GM23338 (cell line): ENCODE measurements at regions not wholly inside any gene's neighbourhood (a gene's known extent, or its start where the extent isn't known, plus 50 kb on each side); places are given as distances from the start of the nearest gene placed in this dataset.

Source experiments
- ATAC-seq: fragments of 200-7000 bp; cut with Tn5 transposase; 3 replicates; pipeline ENCODE4 v1.9.1; 2020
- DNase-seq: peaks from one replicate; pipeline ENCODE4 v3.0.0-alpha.2; 2015; ENCODE audit warnings: low spot score
- H2AFZ ChIP-seq: fragments of 200-600 bp; sonication (generic); 2 replicates; pipeline ENCODE4 v1.8.0; 2016; ENCODE audit warnings: antibody characterized with exemption, mild to moderate bottlenecking, moderate library complexity
- H3F3A ChIP-seq: fragments of 200-600 bp; sonication (generic); replicated peaks from 2 replicates; pipeline ENCODE4 v1.8.0; 2017; ENCODE audit warnings: antibody characterized with exemption, mixed run types, low read depth
- H3K27ac ChIP-seq: fragments of 200-600 bp; sonication (generic); 2 replicates; pipeline ENCODE4 v1.6.1; 2016; ENCODE audit warnings: low read depth
- H3K27me3 ChIP-seq: fragments of 200-600 bp; sonication (generic); 2 replicates; pipeline ENCODE4 v1.8.0; 2016; ENCODE audit warnings: mild to moderate bottlenecking, mixed run types, moderate library complexity; ENCODE audit not compliant: insufficient read depth
- H3K36me3 ChIP-seq: fragments of 200-600 bp; sonication (generic); 2 replicates; pipeline ENCODE4 v1.8.0; 2016; ENCODE audit warnings: mild to moderate bottlenecking; ENCODE audit not compliant: insufficient read depth
- H3K4me1 ChIP-seq: fragments of 200-600 bp; sonication (generic); 2 replicates; pipeline ENCODE4 v1.8.0; 2016; ENCODE audit warnings: mild to moderate bottlenecking, moderate library complexity; ENCODE audit not compliant: insufficient read depth
- H3K4me2 ChIP-seq: fragments of 200-600 bp; sonication (generic); 2 replicates; pipeline ENCODE4 v1.7.1; 2017; ENCODE audit warnings: mixed run types
- H3K4me3 ChIP-seq: fragments of 200-600 bp; sonication (generic); 2 replicates; pipeline ENCODE4 v1.6.1; 2016; ENCODE audit warnings: mixed run types
- H3K79me2 ChIP-seq: fragments of 200-600 bp; sonication (generic); replicated peaks from 2 replicates; pipeline ENCODE4 v1.8.0; 2017; ENCODE audit warnings: mild to moderate bottlenecking; ENCODE audit not compliant: insufficient read depth
- H3K9me2 ChIP-seq: fragments of 200-600 bp; sonication (generic); 2 replicates; pipeline ENCODE4 v1.8.0; 2017; ENCODE audit not compliant: insufficient read depth
- H4K20me1 ChIP-seq: fragments of 200-600 bp; sonication (generic); replicated peaks from 2 replicates; pipeline ENCODE4 v1.8.0; 2017; ENCODE audit warnings: mild to moderate bottlenecking; ENCODE audit not compliant: insufficient read depth
- H3K27ac Mint-ChIP-seq: 2 replicates; pipeline ENCODE4 v1.8.0; 2020; ENCODE audit warnings: inconsistent platforms, mild to moderate bottlenecking, moderate library complexity, mixed read lengths
- H3K27me3 Mint-ChIP-seq: 3 replicates; pipeline ENCODE4 v1.8.0; 2022; ENCODE audit warnings: low read depth, mild to moderate bottlenecking, moderate library complexity, mixed read lengths, inconsistent platforms; ENCODE audit not compliant: insufficient read depth, poor library complexity
- H3K36me3 Mint-ChIP-seq: 3 replicates; pipeline ENCODE4 v1.8.0; 2021; ENCODE audit warnings: low read depth, mild to moderate bottlenecking, inconsistent platforms, moderate library complexity, mixed read lengths
- H3K4me1 Mint-ChIP-seq: 3 replicates; pipeline ENCODE4 v1.8.0; 2020; ENCODE audit warnings: mild to moderate bottlenecking, inconsistent platforms, mixed read lengths
- H3K4me3 Mint-ChIP-seq: 3 replicates; pipeline ENCODE4 v1.8.0; 2021; ENCODE audit warnings: moderate library complexity, mild to moderate bottlenecking, inconsistent platforms, mixed read lengths
- H3K9me3 Mint-ChIP-seq: 3 replicates; pipeline ENCODE4 v1.8.0; 2020; ENCODE audit warnings: moderate library complexity, mild to moderate bottlenecking, inconsistent platforms, mixed read lengths
- CREB1 ChIP-seq: fragments of 250-450 bp; sonication (Bioruptor Pico); IDR thresholded peaks from 2 replicates; pipeline ENCODE4 v1.5.0; 2020; ENCODE audit warnings: low read depth, mild to moderate bottlenecking, moderate library complexity
- JUNB ChIP-seq: IDR thresholded peaks from one replicate; pipeline ENCODE4 v1.6.1; 2016; ENCODE audit warnings: antibody characterized with exemption; ENCODE audit not compliant: unreplicated experiment
- NANOG ChIP-seq: IDR thresholded peaks from 2 replicates; pipeline ENCODE4 v1.6.1; 2016; ENCODE audit warnings: antibody characterized with exemption, borderline replicate concordance
- POLR2AphosphoS5 ChIP-seq: IDR thresholded peaks from 2 replicates; pipeline ENCODE4 v1.6.1; 2016; ENCODE audit warnings: antibody characterized with exemption, low read depth
- STAT1 ChIP-seq: IDR thresholded peaks from one replicate; pipeline ENCODE4 v1.6.1; 2016; ENCODE audit warnings: antibody characterized with exemption; ENCODE audit not compliant: unreplicated experiment
- ZNF331 ChIP-seq: fragments of 250-450 bp; sonication (Bioruptor Pico); IDR thresholded peaks from 2 replicates; pipeline ENCODE4 v1.5.0; 2020; ENCODE audit warnings: low read depth, mild to moderate bottlenecking, moderate library complexity
- TF ChIP-seq, protein P1 (sequence below): IDR thresholded peaks from 2 replicates; pipeline ENCODE4 v1.6.1; 2016; ENCODE audit warnings: antibody characterized with exemption
- TF ChIP-seq, protein P2 (sequence below), 2 experiments: fragments of 200-600 bp in 1 of 2; sonication (generic) in 1 of 2; conservative IDR thresholded peaks; 2 replicates each; pipeline versions ENCODE4 v1.5.1 to v1.6.1; 2016 to 2017; ENCODE audit warnings: antibody characterized with exemption in 2 of 2, low read depth in 2 of 2, mild to moderate bottlenecking in 2 of 2, moderate library complexity in 1 of 2
- TF ChIP-seq, protein P3 (sequence below): IDR thresholded peaks from one replicate; pipeline ENCODE4 v1.6.1; 2018; ENCODE audit warnings: antibody characterized with exemption; ENCODE audit not compliant: unreplicated experiment

DNA sequence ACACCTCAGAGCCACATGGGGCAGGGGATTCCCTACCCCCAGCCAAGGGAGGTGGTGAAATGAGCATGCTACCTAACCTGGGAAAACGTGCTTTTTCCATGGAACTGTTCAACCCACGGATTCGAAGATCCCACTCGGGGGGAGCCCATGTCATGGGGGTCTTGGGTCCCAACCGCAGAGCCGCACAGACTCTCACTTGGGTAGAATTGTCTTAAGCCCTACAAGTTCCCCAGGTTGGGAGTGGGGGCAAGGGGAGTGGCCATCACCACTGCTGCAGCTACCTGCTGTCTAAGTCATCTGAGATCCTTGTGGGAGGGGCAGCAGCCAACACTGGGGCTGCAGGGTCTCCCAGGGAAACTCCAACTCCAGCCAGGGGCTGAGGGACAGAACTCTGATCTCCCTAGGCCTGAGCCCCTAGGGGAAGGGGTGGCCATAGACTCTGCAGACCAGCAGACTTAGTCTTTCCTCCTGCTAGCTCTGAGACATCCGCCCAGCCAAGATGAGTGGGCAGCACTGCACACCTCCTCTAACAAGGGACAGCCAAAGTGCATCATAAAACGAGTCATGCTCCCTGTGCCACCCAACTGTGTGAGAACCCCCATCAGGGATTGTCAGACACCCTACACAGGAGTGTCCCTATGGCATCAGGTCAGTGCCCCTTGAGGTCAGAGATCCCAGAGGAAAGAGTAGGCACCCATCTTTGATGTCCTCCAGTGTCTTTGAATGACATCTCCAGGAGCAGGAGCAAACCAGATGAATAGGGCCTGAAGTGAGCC is 610.4 kb upstream of the SLITRK6 start (continued):
- TF ChIP-seq, protein P1, sequence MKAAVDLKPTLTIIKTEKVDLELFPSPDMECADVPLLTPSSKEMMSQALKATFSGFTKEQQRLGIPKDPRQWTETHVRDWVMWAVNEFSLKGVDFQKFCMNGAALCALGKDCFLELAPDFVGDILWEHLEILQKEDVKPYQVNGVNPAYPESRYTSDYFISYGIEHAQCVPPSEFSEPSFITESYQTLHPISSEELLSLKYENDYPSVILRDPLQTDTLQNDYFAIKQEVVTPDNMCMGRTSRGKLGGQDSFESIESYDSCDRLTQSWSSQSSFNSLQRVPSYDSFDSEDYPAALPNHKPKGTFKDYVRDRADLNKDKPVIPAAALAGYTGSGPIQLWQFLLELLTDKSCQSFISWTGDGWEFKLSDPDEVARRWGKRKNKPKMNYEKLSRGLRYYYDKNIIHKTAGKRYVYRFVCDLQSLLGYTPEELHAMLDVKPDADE: no peak
- TF ChIP-seq, protein P2, sequence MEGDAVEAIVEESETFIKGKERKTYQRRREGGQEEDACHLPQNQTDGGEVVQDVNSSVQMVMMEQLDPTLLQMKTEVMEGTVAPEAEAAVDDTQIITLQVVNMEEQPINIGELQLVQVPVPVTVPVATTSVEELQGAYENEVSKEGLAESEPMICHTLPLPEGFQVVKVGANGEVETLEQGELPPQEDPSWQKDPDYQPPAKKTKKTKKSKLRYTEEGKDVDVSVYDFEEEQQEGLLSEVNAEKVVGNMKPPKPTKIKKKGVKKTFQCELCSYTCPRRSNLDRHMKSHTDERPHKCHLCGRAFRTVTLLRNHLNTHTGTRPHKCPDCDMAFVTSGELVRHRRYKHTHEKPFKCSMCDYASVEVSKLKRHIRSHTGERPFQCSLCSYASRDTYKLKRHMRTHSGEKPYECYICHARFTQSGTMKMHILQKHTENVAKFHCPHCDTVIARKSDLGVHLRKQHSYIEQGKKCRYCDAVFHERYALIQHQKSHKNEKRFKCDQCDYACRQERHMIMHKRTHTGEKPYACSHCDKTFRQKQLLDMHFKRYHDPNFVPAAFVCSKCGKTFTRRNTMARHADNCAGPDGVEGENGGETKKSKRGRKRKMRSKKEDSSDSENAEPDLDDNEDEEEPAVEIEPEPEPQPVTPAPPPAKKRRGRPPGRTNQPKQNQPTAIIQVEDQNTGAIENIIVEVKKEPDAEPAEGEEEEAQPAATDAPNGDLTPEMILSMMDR (conservative IDR thresholded peaks at IDR 0.05; ENCODE audit: low read depth in 2 of 2): no peak

DNA sequence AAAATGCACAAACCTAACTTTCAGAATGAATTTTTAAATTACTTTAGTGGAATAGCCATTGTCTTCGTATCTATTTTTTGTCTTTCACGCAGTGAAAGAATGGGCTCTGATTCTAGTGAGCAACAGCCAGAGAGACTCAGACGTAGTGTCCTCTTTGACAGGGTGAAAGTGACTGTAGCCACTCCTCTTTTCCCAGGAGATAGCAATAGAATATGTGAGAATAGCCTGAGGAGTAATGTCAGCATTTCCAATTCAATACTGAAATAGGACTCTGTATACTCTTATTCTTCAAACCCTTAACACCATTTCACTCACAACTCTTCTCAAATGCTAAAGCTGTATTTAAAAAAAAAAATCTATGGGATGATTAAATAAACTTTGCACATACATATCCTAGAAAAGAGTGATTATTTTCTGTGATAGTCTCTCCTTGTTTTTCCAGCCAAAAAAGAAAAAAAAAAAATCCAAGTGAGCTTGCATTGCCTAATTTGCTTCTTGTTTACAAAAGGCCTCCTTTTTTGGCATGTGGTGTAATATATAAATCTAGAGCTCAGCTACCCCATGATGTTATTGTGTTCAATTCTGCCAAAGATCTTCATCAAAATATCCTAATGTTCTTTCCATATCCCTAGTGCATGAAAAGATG is 626.1 kb upstream of the SLITRK6 start:
- Histone ChIP-seq H2AFZ (no peak overlapping the region), H3K27me3 (no peaks in the 10 kb centered on the region), H3K27ac (no peak overlapping the region), H3K4me2 (no peak overlapping the region), H3K36me3 (no peaks in the 10 kb centered on the region; the same call in 1 of the 2 replicates), H3K9me2 (no peaks in the 10 kb centered on the region), H3K4me1 (no peaks in the 10 kb centered on the region), H4K20me1 (no peaks in the 10 kb centered on the region), H3K4me3 (no peak overlapping the region), H3F3A (no peaks in the 10 kb centered on the region), H3K79me2 (no peaks in the 10 kb centered on the region)
- H3K4me3 Mint-ChIP-seq: no peak overlapping the region
- H3K4me1 Mint-ChIP-seq: no peaks in the 10 kb centered on the region
- ATAC-seq (no peak), DNase-seq (peak; percentile 8)
- no peak overlapping the region for H3K27ac Mint-ChIP-seq
- peaks cover 2% of the 10 kb centered on the region; the same call in 2 of the 3 replicates for H3K9me3 Mint-ChIP-seq
- no peaks in the 10 kb centered on the region; the same call in 2 of the 3 replicates for H3K36me3 Mint-ChIP-seq
- TF ChIP-seq POLR2AphosphoS5 (no peak), ZNF331 (CRISPR knock-in tag) (no peak)
- H3K27me3 Mint-ChIP-seq: no peaks in the 10 kb centered on the region

DNA sequence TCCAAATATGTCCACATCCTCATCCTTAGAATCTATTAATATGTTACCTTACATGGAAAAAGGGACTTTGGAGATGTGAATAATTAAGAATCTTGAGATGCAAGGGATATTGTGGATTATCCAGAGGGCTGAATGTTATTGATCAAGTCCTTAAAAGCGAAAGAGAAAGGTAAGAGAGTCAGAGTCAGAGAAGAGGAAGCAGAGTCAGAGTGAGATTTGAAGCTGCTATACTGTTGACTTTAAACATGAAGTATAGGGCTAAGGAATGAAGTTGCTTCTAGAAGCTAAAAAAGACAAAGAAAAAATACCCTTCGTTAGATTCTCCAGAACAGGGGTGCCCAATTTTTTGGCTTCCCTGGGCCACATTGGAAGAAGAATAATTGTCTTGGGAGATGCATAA is 627.2 kb upstream of the SLITRK6 start:
- Histone ChIP-seq H2AFZ (no peak overlapping the region; the same call in 1 of the 2 replicates), H3F3A (no peaks in the 10 kb centered on the region), H3K4me2 (no peak overlapping the region), H3K4me1 (no peaks in the 10 kb centered on the region), H3K9me2 (no peaks in the 10 kb centered on the region), H3K27me3 (no peaks in the 10 kb centered on the region), H3K27ac (no peak overlapping the region), H3K36me3 (no peaks in the 10 kb centered on the region; the same call in 1 of the 2 replicates), H4K20me1 (no peaks in the 10 kb centered on the region), H3K79me2 (no peaks in the 10 kb centered on the region), H3K4me3 (no peak overlapping the region)
- DNase-seq (no peak), ATAC-seq (no peak)
- Mint-ChIP-seq H3K27me3 (no peaks in the 10 kb centered on the region), H3K4me3 (no peak overlapping the region), H3K27ac (no peak overlapping the region), H3K36me3 (no peaks in the 10 kb centered on the region), H3K4me1 (no peaks in the 10 kb centered on the region), H3K9me3 (peaks cover 2% of the 10 kb centered on the region; the same call in 2 of the 3 replicates)
- TF ChIP-seq CREB1 (CRISPR knock-in tag): no peak
- TF ChIP-seq JUNB: no peak
- TF ChIP-seq ZNF331 (CRISPR knock-in tag): no peak
- TF ChIP-seq, protein P1: no peak
- TF ChIP-seq STAT1: no peak
- TF ChIP-seq, protein P3, sequence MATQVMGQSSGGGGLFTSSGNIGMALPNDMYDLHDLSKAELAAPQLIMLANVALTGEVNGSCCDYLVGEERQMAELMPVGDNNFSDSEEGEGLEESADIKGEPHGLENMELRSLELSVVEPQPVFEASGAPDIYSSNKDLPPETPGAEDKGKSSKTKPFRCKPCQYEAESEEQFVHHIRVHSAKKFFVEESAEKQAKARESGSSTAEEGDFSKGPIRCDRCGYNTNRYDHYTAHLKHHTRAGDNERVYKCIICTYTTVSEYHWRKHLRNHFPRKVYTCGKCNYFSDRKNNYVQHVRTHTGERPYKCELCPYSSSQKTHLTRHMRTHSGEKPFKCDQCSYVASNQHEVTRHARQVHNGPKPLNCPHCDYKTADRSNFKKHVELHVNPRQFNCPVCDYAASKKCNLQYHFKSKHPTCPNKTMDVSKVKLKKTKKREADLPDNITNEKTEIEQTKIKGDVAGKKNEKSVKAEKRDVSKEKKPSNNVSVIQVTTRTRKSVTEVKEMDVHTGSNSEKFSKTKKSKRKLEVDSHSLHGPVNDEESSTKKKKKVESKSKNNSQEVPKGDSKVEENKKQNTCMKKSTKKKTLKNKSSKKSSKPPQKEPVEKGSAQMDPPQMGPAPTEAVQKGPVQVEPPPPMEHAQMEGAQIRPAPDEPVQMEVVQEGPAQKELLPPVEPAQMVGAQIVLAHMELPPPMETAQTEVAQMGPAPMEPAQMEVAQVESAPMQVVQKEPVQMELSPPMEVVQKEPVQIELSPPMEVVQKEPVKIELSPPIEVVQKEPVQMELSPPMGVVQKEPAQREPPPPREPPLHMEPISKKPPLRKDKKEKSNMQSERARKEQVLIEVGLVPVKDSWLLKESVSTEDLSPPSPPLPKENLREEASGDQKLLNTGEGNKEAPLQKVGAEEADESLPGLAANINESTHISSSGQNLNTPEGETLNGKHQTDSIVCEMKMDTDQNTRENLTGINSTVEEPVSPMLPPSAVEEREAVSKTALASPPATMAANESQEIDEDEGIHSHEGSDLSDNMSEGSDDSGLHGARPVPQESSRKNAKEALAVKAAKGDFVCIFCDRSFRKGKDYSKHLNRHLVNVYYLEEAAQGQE: no peak
- no peak for TF ChIP-seq NANOG
